ENCODE measurements at regions not wholly inside any gene's neighbourhood (a gene's known extent, or its start where the extent isn't known, plus 50 kb on each side); places are given as distances from the start of the nearest gene placed in this dataset.

DNA sequence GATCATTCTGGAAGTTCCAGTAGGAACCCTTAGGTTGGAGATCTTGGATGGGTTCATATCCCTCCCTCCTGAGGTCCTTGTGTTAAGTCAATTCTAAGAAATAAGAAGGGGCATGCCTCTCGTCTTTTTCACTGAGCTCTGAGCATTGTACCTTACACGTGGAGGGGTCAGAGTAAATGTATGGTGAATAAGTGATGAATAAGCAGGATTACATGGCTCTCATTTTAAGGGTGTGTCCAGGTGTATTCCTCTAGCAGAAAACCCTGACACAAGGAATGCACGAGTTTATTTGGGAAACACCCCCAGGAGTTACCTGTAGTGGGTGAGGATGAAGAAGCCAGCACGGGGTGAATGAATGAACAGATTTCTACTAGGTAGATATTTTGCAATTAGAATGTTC is 400.2 kb downstream of the KIF16B start:
- no peak overlapping the region for H3K4me3 ChIP-seq (ENCODE audit: insufficient read depth, low read length)
- TF ChIP-seq, protein P1, sequence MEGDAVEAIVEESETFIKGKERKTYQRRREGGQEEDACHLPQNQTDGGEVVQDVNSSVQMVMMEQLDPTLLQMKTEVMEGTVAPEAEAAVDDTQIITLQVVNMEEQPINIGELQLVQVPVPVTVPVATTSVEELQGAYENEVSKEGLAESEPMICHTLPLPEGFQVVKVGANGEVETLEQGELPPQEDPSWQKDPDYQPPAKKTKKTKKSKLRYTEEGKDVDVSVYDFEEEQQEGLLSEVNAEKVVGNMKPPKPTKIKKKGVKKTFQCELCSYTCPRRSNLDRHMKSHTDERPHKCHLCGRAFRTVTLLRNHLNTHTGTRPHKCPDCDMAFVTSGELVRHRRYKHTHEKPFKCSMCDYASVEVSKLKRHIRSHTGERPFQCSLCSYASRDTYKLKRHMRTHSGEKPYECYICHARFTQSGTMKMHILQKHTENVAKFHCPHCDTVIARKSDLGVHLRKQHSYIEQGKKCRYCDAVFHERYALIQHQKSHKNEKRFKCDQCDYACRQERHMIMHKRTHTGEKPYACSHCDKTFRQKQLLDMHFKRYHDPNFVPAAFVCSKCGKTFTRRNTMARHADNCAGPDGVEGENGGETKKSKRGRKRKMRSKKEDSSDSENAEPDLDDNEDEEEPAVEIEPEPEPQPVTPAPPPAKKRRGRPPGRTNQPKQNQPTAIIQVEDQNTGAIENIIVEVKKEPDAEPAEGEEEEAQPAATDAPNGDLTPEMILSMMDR (IDR thresholded peaks at IDR 0.05; ENCODE audit: extremely low read depth, low read depth, low read length), result no peak
- H2AFZ ChIP-seq (ENCODE audit: low read length), result no peak overlapping the region
- no peak overlapping the region for H3K4me2 ChIP-seq (ENCODE audit: insufficient read depth, low read length)
- no peaks in the 10 kb centered on the region for H3K4me1 ChIP-seq (ENCODE audit: insufficient read depth, low read length)
- no peaks in the 10 kb centered on the region for H4K20me1 ChIP-seq (ENCODE audit: insufficient read depth, low read length)
- H3K27ac ChIP-seq (ENCODE audit: low read depth, low read length), result no peak overlapping the region
- no peaks in the 10 kb centered on the region for H3K27me3 ChIP-seq (ENCODE audit: insufficient read depth, low read length)
- DNase-seq (ENCODE audit: insufficient read length, low spot score, missing footprints), result no peak
- no peaks in the 10 kb centered on the region for H3K9me3 ChIP-seq (ENCODE audit: low read depth, low read length)
- H3K36me3 ChIP-seq (ENCODE audit: insufficient read depth, low read length), result no peaks in the 10 kb centered on the region
- H3K79me2 ChIP-seq (ENCODE audit: insufficient read depth, low read length), result no peaks in the 10 kb centered on the region

DNA sequence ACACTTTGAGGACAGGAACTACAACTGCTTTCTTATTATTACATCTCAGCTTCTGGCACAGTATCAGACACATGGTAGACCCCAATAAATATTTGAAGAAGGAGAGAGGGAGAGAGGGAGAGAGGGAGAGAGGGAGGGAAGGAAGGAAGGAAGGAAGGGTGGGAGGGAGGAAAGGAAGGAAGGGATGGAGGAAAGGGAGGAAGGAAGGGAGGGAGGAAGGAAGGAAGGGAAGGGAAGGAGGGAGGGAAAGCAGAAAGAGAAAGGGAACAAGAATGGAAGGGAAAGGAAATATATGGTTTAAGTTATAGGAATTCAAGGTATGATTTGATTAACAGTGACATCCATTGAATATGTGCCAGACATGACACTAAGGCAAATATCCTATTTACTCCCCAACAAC is 402.1 kb downstream of the KIF16B start:
- TF ChIP-seq, protein P1 (IDR thresholded peaks at IDR 0.05; ENCODE audit: extremely low read depth, low read depth, low read length), result no peak
- Histone ChIP-seq H3K9me3 (ENCODE audit: low read depth, low read length) (no peaks in the 10 kb centered on the region), H3K4me2 (ENCODE audit: insufficient read depth, low read length) (no peak overlapping the region), H3K27me3 (ENCODE audit: insufficient read depth, low read length) (no peaks in the 10 kb centered on the region), H3K79me2 (ENCODE audit: insufficient read depth, low read length) (no peaks in the 10 kb centered on the region), H4K20me1 (ENCODE audit: insufficient read depth, low read length) (no peaks in the 10 kb centered on the region), H3K4me3 (ENCODE audit: insufficient read depth, low read length) (no peak overlapping the region), H2AFZ (ENCODE audit: low read length) (no peak overlapping the region), H3K36me3 (ENCODE audit: insufficient read depth, low read length) (no peaks in the 10 kb centered on the region), H3K4me1 (ENCODE audit: insufficient read depth, low read length) (no peaks in the 10 kb centered on the region), H3K27ac (ENCODE audit: low read depth, low read length) (no peak overlapping the region)
- no peak for DNase-seq (ENCODE audit: insufficient read length, low spot score, missing footprints)

DNA sequence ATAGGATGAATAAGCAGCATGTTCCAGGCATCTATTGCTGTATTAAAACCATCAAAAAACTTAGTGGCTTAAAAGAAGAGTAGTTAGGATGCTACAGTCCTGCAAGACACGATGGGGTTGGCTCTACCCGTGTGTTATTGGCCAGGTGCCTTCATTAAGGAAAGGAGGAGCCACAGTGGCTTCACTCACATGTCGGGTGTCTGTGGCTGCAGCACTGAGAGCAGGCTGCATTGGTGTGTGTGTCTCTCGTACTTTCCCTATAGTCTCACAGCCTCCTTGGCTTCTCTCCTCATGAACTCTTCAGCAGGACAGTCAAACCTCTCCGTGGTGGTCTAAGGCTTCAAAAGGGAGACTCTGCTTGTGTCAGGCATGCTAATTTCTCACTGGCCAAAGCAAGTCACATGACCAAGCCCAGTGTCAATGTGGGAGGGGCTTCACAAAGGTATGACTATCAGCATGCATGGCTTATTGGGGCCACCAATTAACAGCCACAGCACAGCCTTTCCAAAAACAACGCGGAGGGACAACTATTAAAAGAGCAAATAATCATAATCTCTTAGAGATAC is 402.8 kb downstream of the KIF16B start:
- Histone ChIP-seq H3K4me1 (ENCODE audit: insufficient read depth, low read length) (no peaks in the 10 kb centered on the region), H3K4me3 (ENCODE audit: insufficient read depth, low read length) (no peak overlapping the region), H3K4me2 (ENCODE audit: insufficient read depth, low read length) (no peak overlapping the region), H3K9me3 (ENCODE audit: low read depth, low read length) (no peaks in the 10 kb centered on the region), H3K27me3 (ENCODE audit: insufficient read depth, low read length) (no peaks in the 10 kb centered on the region), H2AFZ (ENCODE audit: low read length) (no peak overlapping the region), H4K20me1 (ENCODE audit: insufficient read depth, low read length) (no peaks in the 10 kb centered on the region), H3K79me2 (ENCODE audit: insufficient read depth, low read length) (no peaks in the 10 kb centered on the region), H3K36me3 (ENCODE audit: insufficient read depth, low read length) (no peaks in the 10 kb centered on the region), H3K27ac (ENCODE audit: low read depth, low read length) (no peak overlapping the region)
- DNase-seq (ENCODE audit: insufficient read length, low spot score, missing footprints), result no peak
- TF ChIP-seq, protein P1 (IDR thresholded peaks at IDR 0.05; ENCODE audit: extremely low read depth, low read depth, low read length), result no peak

DNA sequence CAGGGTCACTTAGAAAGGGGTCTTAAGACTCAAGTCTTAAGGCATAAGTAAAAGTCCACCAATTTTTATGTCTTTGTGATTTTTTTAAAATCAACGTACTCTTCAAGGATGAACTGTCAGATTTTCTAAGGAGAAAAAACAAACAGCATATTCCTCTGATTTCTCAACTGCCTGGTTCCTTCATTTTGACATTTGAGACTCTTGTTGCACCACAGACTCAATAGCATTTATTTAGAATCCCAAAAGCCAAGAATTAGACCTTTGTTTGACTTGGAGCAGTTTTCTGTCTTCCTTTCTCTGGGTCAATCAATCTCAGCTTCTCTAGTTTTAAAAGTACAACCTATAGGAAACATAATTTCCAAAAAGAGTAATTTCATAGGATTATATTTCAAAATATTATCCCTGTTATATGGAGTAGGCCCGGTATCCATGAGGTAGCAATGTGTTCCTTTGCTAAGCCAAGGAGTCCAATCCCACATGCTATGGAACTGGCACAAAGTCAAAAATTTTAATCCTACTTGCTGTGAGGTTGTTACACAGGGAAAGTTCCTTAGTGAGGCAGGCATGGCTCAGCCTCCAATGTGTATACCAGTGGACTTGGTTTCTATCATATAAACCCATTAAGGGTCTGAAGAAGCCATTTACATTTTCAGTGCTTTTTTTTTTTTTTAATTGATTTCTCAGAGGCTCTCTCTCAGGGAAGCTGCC is 405.7 kb downstream of the KIF16B start:
- Histone ChIP-seq H3K4me3 (ENCODE audit: insufficient read depth, low read length) (no peak overlapping the region), H3K36me3 (ENCODE audit: insufficient read depth, low read length) (no peaks in the 10 kb centered on the region), H3K9me3 (ENCODE audit: low read depth, low read length) (no peaks in the 10 kb centered on the region), H3K4me1 (ENCODE audit: insufficient read depth, low read length) (no peaks in the 10 kb centered on the region), H3K27me3 (ENCODE audit: insufficient read depth, low read length) (no peaks in the 10 kb centered on the region), H4K20me1 (ENCODE audit: insufficient read depth, low read length) (no peaks in the 10 kb centered on the region), H3K27ac (ENCODE audit: low read depth, low read length) (no peak overlapping the region), H3K79me2 (ENCODE audit: insufficient read depth, low read length) (no peaks in the 10 kb centered on the region), H2AFZ (ENCODE audit: low read length) (no peak overlapping the region), H3K4me2 (ENCODE audit: insufficient read depth, low read length) (no peak overlapping the region)
- DNase-seq (ENCODE audit: insufficient read length, low spot score, missing footprints), result no peak
- TF ChIP-seq, protein P1 (IDR thresholded peaks at IDR 0.05; ENCODE audit: extremely low read depth, low read depth, low read length), result no peak
